Cardiac fibroblast (primary cell): ENCODE measurements at regions not wholly inside any gene's neighbourhood (a gene's known extent, or its start where the extent isn't known, plus 50 kb on each side); places are given as distances from the start of the nearest gene placed in this dataset.

Source experiments
- DNase-seq, 2 donors: peaks; one replicate each; pipeline versions ENCODE4 v3.0.0 to v3.0.0-alpha.2; 2010; ENCODE audit warnings: low read depth in 2 of 2
- H3K4me3 ChIP-seq, 2 donors: replicated peaks in 1 of 2; 1 replicate in 1 of 2; 2 replicates in 1 of 2; pipeline ENCODE4 v1.5.1; 2011; ENCODE audit warnings: low read depth in 2 of 2, low read length in 2 of 2, mild to moderate bottlenecking in 2 of 2, moderate library complexity in 1 of 2
- CTCF ChIP-seq: IDR thresholded peaks from one replicate; pipeline ENCODE4 v1.5.1; 2011; ENCODE audit warnings: low read depth, mild to moderate bottlenecking, low read length, inconsistent platforms

- H3K4me3 ChIP-seq: no peak overlapping the region
- no peak for DNase-seq
- no peak for TF ChIP-seq CTCF
Measured at GRCh38 chr4:18735740-18736268, 714.2 kb upstream of the LCORL start.

GRCh38 chr4:18734405-18734804, 712.9 kb upstream of the LCORL start:
- H3K4me3 ChIP-seq: no peak overlapping the region
- TF ChIP-seq CTCF: no peak
- DNase-seq: no peak

- no peak for DNase-seq
- no peak overlapping the region for H3K4me3 ChIP-seq
- no peak for TF ChIP-seq CTCF
Measured at GRCh38 chr4:18733961-18734360, 712.4 kb upstream of the LCORL start.

- DNase-seq: no peak
- TF ChIP-seq CTCF: no peak
- H3K4me3 ChIP-seq: no peak overlapping the region
Measured at GRCh38 chr4:18722748-18723191, 701.2 kb upstream of the LCORL start.

- no peak for DNase-seq
- H3K4me3 ChIP-seq: no peak overlapping the region
- TF ChIP-seq CTCF: no peak
Measured at GRCh38 chr4:18698119-18698883, 676.7 kb upstream of the LCORL start.

GRCh38 chr4:18695733-18696527, 674.4 kb upstream of the LCORL start:
- no peak overlapping the region for H3K4me3 ChIP-seq
- no peak for TF ChIP-seq CTCF
- DNase-seq: no peak
